Liver (tissue), 3 donors: ENCODE measurements at regions not wholly inside any gene's neighbourhood (a gene's known extent, or its start where the extent isn't known, plus 50 kb on each side); places are given as distances from the start of the nearest gene placed in this dataset.

Source experiments
- EGR1 ChIP-seq, 2 donors: IDR thresholded peaks; 2 replicates each; pipeline ENCODE4 v1.6.1; 2016 to 2018; ENCODE audit warnings: antibody characterized with exemption in 2 of 2, low read depth in 2 of 2
- FOXA1 ChIP-seq: IDR thresholded peaks from 2 replicates; pipeline ENCODE4 v1.6.1; 2016; ENCODE audit warnings: antibody characterized with exemption
- GABPA ChIP-seq, 2 donors: IDR thresholded peaks in 1 of 2; conservative IDR thresholded peaks in 1 of 2; 2 replicates each; pipeline ENCODE4 v1.6.1; 2016; ENCODE audit warnings: antibody characterized with exemption in 2 of 2, mild to moderate bottlenecking in 1 of 2, moderate library complexity in 1 of 2
- HNF4G ChIP-seq: IDR thresholded peaks from 2 replicates; pipeline ENCODE4 v1.6.1; 2016; ENCODE audit warnings: antibody characterized with exemption
- NR2F2 ChIP-seq: IDR thresholded peaks from 2 replicates; pipeline ENCODE4 v1.6.1; 2016; ENCODE audit warnings: antibody characterized with exemption
- RAD21 ChIP-seq, 2 donors: IDR thresholded peaks; 2 replicates each; pipeline ENCODE4 v1.6.1; 2016; ENCODE audit warnings: antibody characterized with exemption in 2 of 2, mild to moderate bottlenecking in 2 of 2
- REST ChIP-seq: IDR thresholded peaks from 2 replicates; pipeline ENCODE4 v1.6.1; 2016; ENCODE audit warnings: antibody characterized with exemption, mild to moderate bottlenecking
- RXRA ChIP-seq, 2 donors: IDR thresholded peaks; 2 replicates each; pipeline ENCODE4 v1.6.1; 2017 to 2018; ENCODE audit warnings: antibody characterized with exemption in 2 of 2, mild to moderate bottlenecking in 1 of 2
- SP1 ChIP-seq: IDR thresholded peaks from 2 replicates; pipeline ENCODE4 v1.6.1; 2018; ENCODE audit warnings: antibody characterized with exemption, mild to moderate bottlenecking
- TAF1 ChIP-seq: conservative IDR thresholded peaks from 2 replicates; pipeline ENCODE4 v1.6.1; 2016; ENCODE audit warnings: antibody characterized with exemption, mild to moderate bottlenecking
- TF ChIP-seq, protein P1 (sequence below): fragments of 150-350 bp; IDR thresholded peaks from 2 replicates; pipeline ENCODE4 v1.5.1; 2017; ENCODE audit warnings: improper control_type of control experiment, low read depth, low read length; ENCODE audit not compliant: missing input control
- TF ChIP-seq, protein P2 (sequence below): IDR thresholded peaks from 2 replicates; pipeline ENCODE4 v1.6.1; 2016; ENCODE audit warnings: antibody characterized with exemption
- TF ChIP-seq, protein P3 (sequence below): IDR thresholded peaks from 2 replicates; pipeline ENCODE4 v1.6.1; 2016; ENCODE audit warnings: antibody characterized with exemption
- TF ChIP-seq, protein P4 (sequence below): IDR thresholded peaks from 2 replicates; pipeline ENCODE4 v1.6.1; 2016; ENCODE audit warnings: antibody characterized with exemption
- donor health status: healthy.
- donor health status: healthy.

GRCh38 chr3:72299823-72300222 lies 514.9 kb upstream of the PROK2 start:
- TF ChIP-seq, protein P1, sequence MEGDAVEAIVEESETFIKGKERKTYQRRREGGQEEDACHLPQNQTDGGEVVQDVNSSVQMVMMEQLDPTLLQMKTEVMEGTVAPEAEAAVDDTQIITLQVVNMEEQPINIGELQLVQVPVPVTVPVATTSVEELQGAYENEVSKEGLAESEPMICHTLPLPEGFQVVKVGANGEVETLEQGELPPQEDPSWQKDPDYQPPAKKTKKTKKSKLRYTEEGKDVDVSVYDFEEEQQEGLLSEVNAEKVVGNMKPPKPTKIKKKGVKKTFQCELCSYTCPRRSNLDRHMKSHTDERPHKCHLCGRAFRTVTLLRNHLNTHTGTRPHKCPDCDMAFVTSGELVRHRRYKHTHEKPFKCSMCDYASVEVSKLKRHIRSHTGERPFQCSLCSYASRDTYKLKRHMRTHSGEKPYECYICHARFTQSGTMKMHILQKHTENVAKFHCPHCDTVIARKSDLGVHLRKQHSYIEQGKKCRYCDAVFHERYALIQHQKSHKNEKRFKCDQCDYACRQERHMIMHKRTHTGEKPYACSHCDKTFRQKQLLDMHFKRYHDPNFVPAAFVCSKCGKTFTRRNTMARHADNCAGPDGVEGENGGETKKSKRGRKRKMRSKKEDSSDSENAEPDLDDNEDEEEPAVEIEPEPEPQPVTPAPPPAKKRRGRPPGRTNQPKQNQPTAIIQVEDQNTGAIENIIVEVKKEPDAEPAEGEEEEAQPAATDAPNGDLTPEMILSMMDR = no peak
- no peak for TF ChIP-seq HNF4G
- no peak for TF ChIP-seq RAD21 (IDR thresholded peaks at IDR 0.05)
- no peak for TF ChIP-seq REST
- no peak for TF ChIP-seq SP1
- TF ChIP-seq, protein P2, sequence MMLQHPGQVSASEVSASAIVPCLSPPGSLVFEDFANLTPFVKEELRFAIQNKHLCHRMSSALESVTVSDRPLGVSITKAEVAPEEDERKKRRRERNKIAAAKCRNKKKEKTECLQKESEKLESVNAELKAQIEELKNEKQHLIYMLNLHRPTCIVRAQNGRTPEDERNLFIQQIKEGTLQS = no peak
- no peak for TF ChIP-seq EGR1 (IDR thresholded peaks at IDR 0.05; ENCODE audit: low read depth in 2 of 2)
- TF ChIP-seq, protein P3, sequence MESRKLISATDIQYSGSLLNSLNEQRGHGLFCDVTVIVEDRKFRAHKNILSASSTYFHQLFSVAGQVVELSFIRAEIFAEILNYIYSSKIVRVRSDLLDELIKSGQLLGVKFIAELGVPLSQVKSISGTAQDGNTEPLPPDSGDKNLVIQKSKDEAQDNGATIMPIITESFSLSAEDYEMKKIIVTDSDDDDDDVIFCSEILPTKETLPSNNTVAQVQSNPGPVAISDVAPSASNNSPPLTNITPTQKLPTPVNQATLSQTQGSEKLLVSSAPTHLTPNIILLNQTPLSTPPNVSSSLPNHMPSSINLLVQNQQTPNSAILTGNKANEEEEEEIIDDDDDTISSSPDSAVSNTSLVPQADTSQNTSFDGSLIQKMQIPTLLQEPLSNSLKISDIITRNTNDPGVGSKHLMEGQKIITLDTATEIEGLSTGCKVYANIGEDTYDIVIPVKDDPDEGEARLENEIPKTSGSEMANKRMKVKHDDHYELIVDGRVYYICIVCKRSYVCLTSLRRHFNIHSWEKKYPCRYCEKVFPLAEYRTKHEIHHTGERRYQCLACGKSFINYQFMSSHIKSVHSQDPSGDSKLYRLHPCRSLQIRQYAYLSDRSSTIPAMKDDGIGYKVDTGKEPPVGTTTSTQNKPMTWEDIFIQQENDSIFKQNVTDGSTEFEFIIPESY = no peak
- no peak for TF ChIP-seq GABPA (IDR thresholded peaks at IDR 0.05 in 1 of 2, conservative IDR thresholded peaks at IDR 0.05 in 1 of 2)
- TF ChIP-seq RXRA (IDR thresholded peaks at IDR 0.05) = no peak
- TF ChIP-seq, protein P4, sequence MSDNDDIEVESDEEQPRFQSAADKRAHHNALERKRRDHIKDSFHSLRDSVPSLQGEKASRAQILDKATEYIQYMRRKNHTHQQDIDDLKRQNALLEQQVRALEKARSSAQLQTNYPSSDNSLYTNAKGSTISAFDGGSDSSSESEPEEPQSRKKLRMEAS = no peak
- no peak for TF ChIP-seq FOXA1
- no peak for TF ChIP-seq TAF1
- TF ChIP-seq NR2F2 = no peak
